Vagina (tissue), 2 donors: ENCODE measurements at regions not wholly inside any gene's neighbourhood (a gene's known extent, or its start where the extent isn't known, plus 50 kb on each side); places are given as distances from the start of the nearest gene placed in this dataset.

Experiments
- DNase-seq, 2 donors: peaks; one replicate each; pipeline ENCODE4 v3.0.0-alpha.2; 2017; ENCODE audit errors: extremely low spot score in 2 of 2
- H3K27ac ChIP-seq: fragments of 200-600 bp; sonication (generic); one replicate; pipeline ENCODE4 v1.5.1; 2019
- H3K27me3 ChIP-seq: fragments of 200-600 bp; sonication (generic); one replicate; pipeline ENCODE4 v1.5.1; 2019
- H3K36me3 ChIP-seq, 2 donors: fragments of 200-600 bp; sonication (generic); one replicate each; pipeline ENCODE4 v1.5.1; 2017 to 2019
- H3K4me1 ChIP-seq: fragments of 200-600 bp; sonication (generic); one replicate; pipeline ENCODE4 v1.5.1; 2019
- H3K4me3 ChIP-seq, 2 donors: fragments of 200-600 bp; sonication (generic); 1 replicate in 1 of 2; 2 replicates in 1 of 2; pipeline ENCODE4 v1.5.1; 2016 to 2019
- H3K9me3 ChIP-seq: fragments of 200-600 bp; sonication (generic); one replicate; pipeline ENCODE4 v1.5.1; 2019
- POLR2A ChIP-seq, 2 donors: fragments of 450-650 bp; IDR thresholded peaks; one replicate each; pipeline ENCODE4 v1.6.1; 2017; ENCODE audit warnings: antibody characterized with exemption in 2 of 2, mild to moderate bottlenecking in 2 of 2, moderate library complexity in 2 of 2
- POLR2AphosphoS5 ChIP-seq, 2 donors: sonication (generic); formaldehyde crosslinking; IDR thresholded peaks; one replicate each; pipeline ENCODE4 v1.9.0; 2017; ENCODE audit warnings: antibody characterized with exemption in 2 of 2, mild to moderate bottlenecking in 2 of 2, low read depth in 1 of 2; ENCODE audit not compliant: insufficient read depth in 1 of 2
- intact Hi-C: fragments of 100-400 bp; cut with DNase I; formaldehyde crosslinking; loops from one replicate; pipeline ENCODE4 v1.15.1; 2023
- TF ChIP-seq, protein P1 (sequence below), 3 experiments: fragments of 450-650 bp in 2 of 3; fragments of 200-600 bp in 1 of 3; sonication (generic) in 1 of 3; IDR thresholded peaks; one replicate each; pipeline ENCODE4 v1.5.1; 2017 to 2019; ENCODE audit warnings: antibody characterized with exemption in 3 of 3, mild to moderate bottlenecking in 2 of 3, moderate library complexity in 2 of 3

DNA sequence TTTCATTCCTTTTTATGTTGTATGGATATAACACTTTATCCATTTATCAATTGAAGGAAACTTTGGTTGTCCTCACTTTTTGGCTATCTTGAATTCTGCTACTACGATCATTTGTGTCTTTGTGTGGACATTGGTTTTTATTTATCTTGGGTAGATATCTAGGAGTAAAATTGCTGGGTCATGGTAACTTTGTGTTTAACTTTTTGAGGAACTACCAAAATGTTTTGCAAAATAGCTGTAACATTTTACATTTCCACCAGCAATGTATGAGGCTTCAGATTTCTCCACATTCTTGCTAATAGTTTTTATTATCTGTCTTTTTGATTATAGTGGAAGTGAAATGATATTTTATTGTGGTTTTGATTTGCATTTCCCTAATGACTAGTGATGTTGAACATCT, 55.6 kb downstream of the TLNRD1 start:
- Histone ChIP-seq H3K27me3 (no peaks in the 10 kb centered on the region), H3K4me3 (no peak overlapping the region), H3K27ac (no peak overlapping the region), H3K36me3 (no peaks in the 10 kb centered on the region), H3K4me1 (no peaks in the 10 kb centered on the region), H3K9me3 (no peaks in the 10 kb centered on the region)
- intact Hi-C loops = no loop called here
- no peak for TF ChIP-seq POLR2AphosphoS5 (IDR thresholded peaks at IDR 0.05; ENCODE audit: insufficient read depth in 1 of 2, low read depth in 1 of 2)
- TF ChIP-seq POLR2A (IDR thresholded peaks at IDR 0.05) = no peak
- TF ChIP-seq, protein P1, sequence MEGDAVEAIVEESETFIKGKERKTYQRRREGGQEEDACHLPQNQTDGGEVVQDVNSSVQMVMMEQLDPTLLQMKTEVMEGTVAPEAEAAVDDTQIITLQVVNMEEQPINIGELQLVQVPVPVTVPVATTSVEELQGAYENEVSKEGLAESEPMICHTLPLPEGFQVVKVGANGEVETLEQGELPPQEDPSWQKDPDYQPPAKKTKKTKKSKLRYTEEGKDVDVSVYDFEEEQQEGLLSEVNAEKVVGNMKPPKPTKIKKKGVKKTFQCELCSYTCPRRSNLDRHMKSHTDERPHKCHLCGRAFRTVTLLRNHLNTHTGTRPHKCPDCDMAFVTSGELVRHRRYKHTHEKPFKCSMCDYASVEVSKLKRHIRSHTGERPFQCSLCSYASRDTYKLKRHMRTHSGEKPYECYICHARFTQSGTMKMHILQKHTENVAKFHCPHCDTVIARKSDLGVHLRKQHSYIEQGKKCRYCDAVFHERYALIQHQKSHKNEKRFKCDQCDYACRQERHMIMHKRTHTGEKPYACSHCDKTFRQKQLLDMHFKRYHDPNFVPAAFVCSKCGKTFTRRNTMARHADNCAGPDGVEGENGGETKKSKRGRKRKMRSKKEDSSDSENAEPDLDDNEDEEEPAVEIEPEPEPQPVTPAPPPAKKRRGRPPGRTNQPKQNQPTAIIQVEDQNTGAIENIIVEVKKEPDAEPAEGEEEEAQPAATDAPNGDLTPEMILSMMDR (IDR thresholded peaks at IDR 0.05) = no peak
- DNase-seq = no peak

DNA sequence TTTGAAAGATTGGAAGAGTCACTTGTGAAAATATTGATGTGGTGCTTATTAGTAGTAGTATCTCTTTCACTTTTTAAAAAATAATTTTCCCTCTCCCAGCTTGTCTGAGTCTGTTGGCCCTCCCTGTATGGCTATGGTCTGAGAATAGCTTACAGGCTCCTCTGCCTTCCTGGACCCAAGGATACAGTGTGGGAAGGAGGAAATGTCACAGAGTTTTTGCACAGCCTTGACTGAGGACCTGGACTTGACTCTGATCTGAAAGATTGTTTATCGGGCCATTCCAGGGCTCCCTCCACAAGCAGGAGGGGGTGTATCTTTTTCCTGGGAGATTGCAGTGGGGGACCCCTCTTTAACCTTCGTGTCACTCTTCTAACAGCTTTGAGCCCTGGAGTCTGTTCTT, 59.7 kb downstream of the TLNRD1 start:
- H3K27me3 ChIP-seq = no peaks in the 10 kb centered on the region
- H3K27ac ChIP-seq = no peak overlapping the region
- intact Hi-C loops = no loop called here
- DNase-seq = peak in 1 of 2 donors; percentile 16
- no peak overlapping the region for H3K4me3 ChIP-seq
- H3K4me1 ChIP-seq = no peaks in the 10 kb centered on the region
- TF ChIP-seq POLR2AphosphoS5 (IDR thresholded peaks at IDR 0.05; ENCODE audit: insufficient read depth in 1 of 2, low read depth in 1 of 2) (no peak), POLR2A (IDR thresholded peaks at IDR 0.05) (no peak)
- TF ChIP-seq, protein P1 (IDR thresholded peaks at IDR 0.05) = no peak
- H3K36me3 ChIP-seq = no peaks in the 10 kb centered on the region
- no peaks in the 10 kb centered on the region for H3K9me3 ChIP-seq

DNA sequence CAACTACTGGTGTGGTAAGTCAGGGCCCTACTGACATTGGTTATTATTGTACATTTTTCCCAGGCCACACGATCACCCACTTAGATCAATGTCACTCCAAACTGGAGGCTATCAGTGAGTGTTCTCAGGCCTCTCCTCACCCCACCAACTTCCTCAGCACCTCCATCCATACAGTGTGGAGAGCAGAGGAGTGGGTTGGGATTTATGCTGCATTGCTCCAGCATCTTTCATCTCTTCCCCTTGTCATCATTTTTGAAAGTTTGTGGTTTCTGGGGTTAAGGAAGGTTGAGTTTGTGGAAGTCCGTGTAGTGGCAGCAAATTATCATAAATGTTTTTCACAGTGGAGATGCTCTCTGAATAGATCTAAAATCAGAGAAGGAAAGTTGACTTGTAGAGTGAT, 60.2 kb downstream of the TLNRD1 start:
- no peak overlapping the region for H3K27ac ChIP-seq
- H3K4me1 ChIP-seq = no peaks in the 10 kb centered on the region
- no peaks in the 10 kb centered on the region for H3K36me3 ChIP-seq
- H3K9me3 ChIP-seq = no peaks in the 10 kb centered on the region
- H3K4me3 ChIP-seq = no peak overlapping the region
- no peaks in the 10 kb centered on the region for H3K27me3 ChIP-seq
- intact Hi-C loops = no loop called here
- TF ChIP-seq POLR2AphosphoS5 (IDR thresholded peaks at IDR 0.05; ENCODE audit: insufficient read depth in 1 of 2, low read depth in 1 of 2) = no peak
- no peak for TF ChIP-seq POLR2A (IDR thresholded peaks at IDR 0.05)
- TF ChIP-seq, protein P1 (IDR thresholded peaks at IDR 0.05) = no peak
- DNase-seq = no peak

DNA sequence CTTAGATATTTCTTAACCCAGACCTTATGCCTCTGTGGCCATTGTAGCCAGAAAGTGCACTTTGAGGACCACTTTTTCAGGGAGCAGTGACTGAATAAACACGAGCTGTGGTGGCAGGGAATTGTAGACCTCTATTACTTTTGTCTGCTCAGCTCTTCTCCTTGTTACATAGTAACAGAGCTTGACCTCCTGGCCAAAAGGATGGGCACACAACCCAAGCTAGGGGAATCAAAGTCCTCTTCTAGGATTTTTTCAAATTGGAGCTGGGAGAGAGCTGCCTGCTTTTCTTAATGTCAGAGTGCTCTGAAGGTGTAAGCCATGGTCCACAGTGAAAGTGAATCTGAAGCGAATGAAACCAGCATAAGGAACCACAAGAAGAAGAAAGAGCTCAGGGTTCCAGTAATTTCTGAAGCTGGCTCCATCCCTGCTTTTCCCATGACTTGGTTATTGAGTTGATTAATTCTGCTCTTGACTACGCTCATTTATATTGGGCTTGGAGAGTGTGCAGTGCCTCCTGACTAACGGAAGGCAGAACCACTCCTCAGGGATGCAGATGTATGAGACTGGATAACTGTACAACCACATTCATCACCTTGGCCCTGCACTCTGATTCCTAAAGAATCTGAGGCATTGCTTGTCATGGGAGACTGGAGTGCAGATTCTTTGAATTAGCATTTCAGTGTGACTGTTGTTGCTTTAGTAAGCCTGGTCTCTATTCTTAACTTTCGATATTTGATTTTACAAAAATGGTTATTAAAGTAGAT, 60.9 kb downstream of the TLNRD1 start:
- Histone ChIP-seq H3K36me3 (no peaks in the 10 kb centered on the region), H3K4me1 (no peaks in the 10 kb centered on the region), H3K4me3 (no peak overlapping the region), H3K9me3 (no peaks in the 10 kb centered on the region), H3K27me3 (no peaks in the 10 kb centered on the region), H3K27ac (no peak overlapping the region)
- TF ChIP-seq, protein P1 (IDR thresholded peaks at IDR 0.05) = no peak
- TF ChIP-seq POLR2A (IDR thresholded peaks at IDR 0.05) (no peak), POLR2AphosphoS5 (IDR thresholded peaks at IDR 0.05; ENCODE audit: insufficient read depth in 1 of 2, low read depth in 1 of 2) (no peak)
- intact Hi-C loops = no loop called here
- DNase-seq = peak in 1 of 2 donors; percentile 22

DNA sequence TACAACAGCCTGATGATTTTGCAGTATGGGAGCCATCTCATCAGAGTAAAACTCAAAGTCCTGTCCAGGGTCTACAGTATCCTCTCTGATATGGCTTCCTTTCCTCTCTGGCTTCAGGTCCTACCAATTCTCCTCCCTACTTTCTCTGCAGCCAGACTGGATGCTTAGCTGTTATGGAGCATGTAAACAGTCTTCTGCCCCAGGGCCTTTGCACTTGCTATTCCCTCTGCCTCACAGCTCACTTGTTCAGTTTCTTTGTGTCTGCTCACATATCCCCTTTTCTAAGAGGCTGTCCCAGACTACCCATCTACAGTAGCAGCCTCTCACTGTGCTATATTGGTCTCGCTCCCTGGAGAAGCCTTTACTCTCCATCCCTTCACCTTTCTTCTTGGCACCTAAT, 62.2 kb downstream of the TLNRD1 start:
- DNase-seq = peak in 1 of 2 donors; percentile 25
- Histone ChIP-seq H3K27me3 (no peaks in the 10 kb centered on the region), H3K36me3 (no peaks in the 10 kb centered on the region), H3K4me1 (no peaks in the 10 kb centered on the region), H3K27ac (no peak overlapping the region), H3K4me3 (no peak overlapping the region), H3K9me3 (no peaks in the 10 kb centered on the region)
- intact Hi-C loops = no loop called here
- no peak for TF ChIP-seq POLR2A (IDR thresholded peaks at IDR 0.05)
- TF ChIP-seq, protein P1 (IDR thresholded peaks at IDR 0.05) = no peak
- no peak for TF ChIP-seq POLR2AphosphoS5 (IDR thresholded peaks at IDR 0.05; ENCODE audit: insufficient read depth in 1 of 2, low read depth in 1 of 2)
